ENCODE measurements at regions not wholly inside any gene's neighbourhood (a gene's known extent, or its start where the extent isn't known, plus 50 kb on each side); places are given as distances from the start of the nearest gene placed in this dataset.

GRCh38 chr15:58295637-58296215, 136.1 kb upstream of the LIPC start (continued):
- TF ChIP-seq SIN3A (IDR thresholded peaks at IDR 0.05; ENCODE audit: low read depth, low read length) = no peak

- ChIA-PET CTCF (no interaction called here), POLR2A (no interaction called here), SMC1A (ENCODE audit: uncharacterized antibody, unreplicated experiment) (interaction anchor here (1.2 to 1.6 kb wide), 2 partner anchors 19 to 62 kb away, joined by 4 to 5 read pairs; no protein-coding TSS in a partner anchor), RAD21 (ENCODE audit: unreplicated experiment) (no interaction called here)
- TF ChIP-seq ZNF274 (IDR thresholded peaks at IDR 0.05; ENCODE audit: insufficient read depth, insufficient read length) = no peak
- no peak for TF ChIP-seq JUNB (IDR thresholded peaks at IDR 0.05)
- no peak for TF ChIP-seq NR2C1 (IDR thresholded peaks at IDR 0.05)
- no peak for TF ChIP-seq CREB1 (IDR thresholded peaks at IDR 0.05; ENCODE audit: low read depth)
- H3K4me1 ChIP-seq (ENCODE audit: control insufficient read depth, insufficient read depth, low read length) = peaks cover 7% of the 10 kb centered on the region
- peaks cover 15% of the 10 kb centered on the region for H3K9me3 ChIP-seq (replicated peaks; ENCODE audit: control insufficient read depth, insufficient read depth, low read length)
- 83% methylated on average over 2 of the region's 2 CpGs for WGBS (ENCODE audit: insufficient coverage, insufficient replicate concordance, low lambda C conversion rate, missing lambda C conversion rate)
- no peak for DNase-seq (ENCODE audit: low read depth, low spot score)
- intact Hi-C loops (cut with micrococcal nuclease; ENCODE audit: unreplicated experiment) (no loop called here), in situ Hi-C loops (cut with MboI) (no loop called here)
- no peaks in the 10 kb centered on the region for H3K27me3 ChIP-seq (replicated peaks in 1 of 2; ENCODE audit: control insufficient read depth in 2 of 2, insufficient read depth in 2 of 2, low read length in 1 of 2)
- H4K20me1 ChIP-seq (ENCODE audit: control insufficient read depth, insufficient read depth) = no peaks in the 10 kb centered on the region
- H3K79me2 ChIP-seq (ENCODE audit: control insufficient read depth, insufficient read depth, low read length) = no peaks in the 10 kb centered on the region
- H3K9ac ChIP-seq (ENCODE audit: control insufficient read depth, insufficient read depth, low read length) = no peak overlapping the region
- no peak overlapping the region for H2AFZ ChIP-seq (ENCODE audit: control insufficient read depth, low read depth, low read length)
- H3K4me2 ChIP-seq (ENCODE audit: control insufficient read depth, insufficient read depth) = no peak overlapping the region
- H3K36me3 ChIP-seq (ENCODE audit: control insufficient read depth in 2 of 2, insufficient read depth in 2 of 2, low read length in 1 of 2) = no peaks in the 10 kb centered on the region
- FAIRE-seq = no peak
- no peak overlapping the region for H3K4me3 ChIP-seq
- no peak for ATAC-seq
- no peak overlapping the region for H3K27ac ChIP-seq (ENCODE audit: control insufficient read depth, insufficient read depth)
- BruUV-seq (replicated peaks) = no TSS peak
Measured at GRCh38 chr15:58296276-58296675, 135.5 kb upstream of the LIPC start.

GRCh38 chr15:58297639-58298038, 134.2 kb upstream of the LIPC start:
- no TSS peak for BruUV-seq (replicated peaks)
- Histone ChIP-seq H3K4me1 (ENCODE audit: control insufficient read depth, insufficient read depth, low read length) (peaks cover 5% of the 10 kb centered on the region), H3K27ac (ENCODE audit: control insufficient read depth, insufficient read depth) (no peak overlapping the region), H3K36me3 (ENCODE audit: control insufficient read depth in 2 of 2, insufficient read depth in 2 of 2, low read length in 1 of 2) (no peaks in the 10 kb centered on the region), H3K27me3 (replicated peaks in 1 of 2; ENCODE audit: control insufficient read depth in 2 of 2, insufficient read depth in 2 of 2, low read length in 1 of 2) (no peaks in the 10 kb centered on the region), H2AFZ (ENCODE audit: control insufficient read depth, low read depth, low read length) (no peak overlapping the region), H4K20me1 (ENCODE audit: control insufficient read depth, insufficient read depth) (no peaks in the 10 kb centered on the region), H3K4me2 (ENCODE audit: control insufficient read depth, insufficient read depth) (no peak overlapping the region), H3K9ac (ENCODE audit: control insufficient read depth, insufficient read depth, low read length) (no peak overlapping the region), H3K79me2 (ENCODE audit: control insufficient read depth, insufficient read depth, low read length) (no peaks in the 10 kb centered on the region), H3K4me3 (no peak overlapping the region), H3K9me3 (replicated peaks; ENCODE audit: control insufficient read depth, insufficient read depth, low read length) (peaks cover 12% of the 10 kb centered on the region)
- intact Hi-C loops (cut with micrococcal nuclease; ENCODE audit: unreplicated experiment) (no loop called here), in situ Hi-C loops (cut with MboI) (no loop called here)
- ATAC-seq (no peak), FAIRE-seq (no peak), DNase-seq (ENCODE audit: low read depth, low spot score) (no peak)
- SMC1A ChIA-PET (ENCODE audit: uncharacterized antibody, unreplicated experiment) = interaction anchor here (0.8 to 1.8 kb wide), 6 partner anchors 9 to 61 kb away, joined by 3 to 5 read pairs (median 4); no protein-coding TSS in a partner anchor
- CTCF ChIA-PET = interaction anchor here (1.0 to 1.1 kb wide), 2 partner anchors 8 to 11 kb away, joined by 3 read pairs; no protein-coding TSS in a partner anchor
- 10% methylated on average over 1 of the region's 1 CpG for whole genome bisulfite sequencing (ENCODE audit: insufficient coverage, insufficient replicate concordance, low lambda C conversion rate, missing lambda C conversion rate)
- POLR2A ChIA-PET = interaction anchor here (1.0 kb wide), 1 partner anchor 35 kb away, joined by 4 read pairs; no protein-coding TSS in a partner anchor
- RAD21 ChIA-PET (ENCODE audit: unreplicated experiment) = no interaction called here
- TF ChIP-seq ZZZ3 (IDR thresholded peaks at IDR 0.05; ENCODE audit: control insufficient read depth, insufficient read length, low read depth) = no peak
- no peak for TF ChIP-seq ZNF217 (IDR thresholded peaks at IDR 0.05)
- no peak for TF ChIP-seq ATF3 (IDR thresholded peaks at IDR 0.05; ENCODE audit: borderline replicate concordance, extremely low read depth, low read depth, low read length)
- TF ChIP-seq REST (IDR thresholded peaks at IDR 0.05; ENCODE audit: low read depth, low read length) = no peak
- TF ChIP-seq JUNB (IDR thresholded peaks at IDR 0.05) = no peak
- no peak for TF ChIP-seq PAX5 (IDR thresholded peaks at IDR 0.05; ENCODE audit: borderline replicate concordance, low read depth, low read length)
- TF ChIP-seq FOXM1 (IDR thresholded peaks at IDR 0.05; ENCODE audit: low read depth, low read length) = no peak
